ENCODE measurements at regions not wholly inside any gene's neighbourhood (a gene's known extent, or its start where the extent isn't known, plus 50 kb on each side); places are given as distances from the start of the nearest gene placed in this dataset.

GRCh38 chr12:31783996-31784645 lies 55.3 kb upstream of the AMN1 start:
- no peak overlapping the region for H3K4me3 ChIP-seq (ENCODE audit: low read depth, low read length)
- DNase-seq (ENCODE audit: low read depth) = no peak
- TF ChIP-seq CTCF (conservative IDR thresholded peaks at IDR 0.05; ENCODE audit: low read depth, low read length) = no peak

GRCh38 chr12:31783556-31783955 lies 54.7 kb upstream of the AMN1 start:
- no peak overlapping the region for H3K4me3 ChIP-seq (ENCODE audit: low read depth, low read length)
- no peak for TF ChIP-seq CTCF (conservative IDR thresholded peaks at IDR 0.05; ENCODE audit: low read depth, low read length)
- DNase-seq (ENCODE audit: low read depth) = no peak

GRCh38 chr12:31781894-31782540 lies 53.2 kb upstream of the AMN1 start:
- no peak overlapping the region for H3K4me3 ChIP-seq (ENCODE audit: low read depth, low read length)
- no peak for TF ChIP-seq CTCF (conservative IDR thresholded peaks at IDR 0.05; ENCODE audit: low read depth, low read length)
- DNase-seq (ENCODE audit: low read depth) = no peak

GRCh38 chr12:31780096-31780495 lies 51.3 kb upstream of the AMN1 start:
- TF ChIP-seq CTCF (conservative IDR thresholded peaks at IDR 0.05; ENCODE audit: low read depth, low read length) = no peak
- H3K4me3 ChIP-seq (ENCODE audit: low read depth, low read length) = no peak overlapping the region
- DNase-seq (ENCODE audit: low read depth) = no peak

GRCh38 chr12:31778687-31779086 lies 49.9 kb upstream of the AMN1 start:
- no peak for DNase-seq (ENCODE audit: low read depth)
- no peak overlapping the region for H3K4me3 ChIP-seq (ENCODE audit: low read depth, low read length)
- TF ChIP-seq CTCF (conservative IDR thresholded peaks at IDR 0.05; ENCODE audit: low read depth, low read length) = no peak
